SU-DHL-6 (cell line): ENCODE measurements at regions not wholly inside any gene's neighbourhood (a gene's known extent, or its start where the extent isn't known, plus 50 kb on each side); places are given as distances from the start of the nearest gene placed in this dataset.
"Not testable (repeated sequence)": the region's sequence is repeated elsewhere in the genome, so short reads cannot be mapped to it uniquely, and the experiment has no call there.

Experiments
- H2AFZ ChIP-seq: fragments of 200-600 bp; sonication (generic); 2 replicates; pipeline ENCODE4 v1.6.1; 2014; ENCODE audit warnings: low read depth, mild to moderate bottlenecking, moderate library complexity, mixed read lengths, antibody characterized with exemption, low read length; ENCODE audit not compliant: severe bottlenecking
- H3F3A ChIP-seq: fragments of 200-600 bp; shearing (Covaris generic); 2 replicates; pipeline ENCODE4 v1.6.0; 2016; ENCODE audit warnings: antibody characterized with exemption, mild to moderate bottlenecking; ENCODE audit not compliant: insufficient read depth
- H3K27ac ChIP-seq: fragments of 200-600 bp; sonication (generic); 2 replicates; pipeline ENCODE4 v1.5.1; 2016; ENCODE audit warnings: low read depth, mild to moderate bottlenecking, low read length, moderate library complexity, mixed read lengths
- H3K27me3 ChIP-seq: fragments of 200-600 bp; sonication (generic), shearing (Covaris generic); 2 replicates; pipeline ENCODE4 v1.6.0; 2014; ENCODE audit warnings: mild to moderate bottlenecking, low read length
- H3K36me3 ChIP-seq: fragments of 200-600 bp; sonication (generic); 2 replicates; pipeline ENCODE4 v1.6.1; 2014; ENCODE audit warnings: mild to moderate bottlenecking, low read length, mixed read lengths
- H3K4me2 ChIP-seq: fragments of 300-600, 200-600 bp; shearing (Covaris generic), sonication (generic); 2 replicates; pipeline ENCODE4 v1.6.0; 2014; ENCODE audit warnings: low read length, low read depth, mild to moderate bottlenecking; ENCODE audit not compliant: poor library complexity, severe bottlenecking
- H3K4me3 ChIP-seq: fragments of 200-600 bp; sonication (generic); 2 replicates; pipeline ENCODE4 v1.5.1; 2014; ENCODE audit warnings: antibody characterized with exemption, low read length, mild to moderate bottlenecking, mixed read lengths; ENCODE audit not compliant: insufficient read depth, poor library complexity, severe bottlenecking
- H3K79me2 ChIP-seq: fragments of 200-600 bp; sonication (generic); 2 replicates; pipeline ENCODE4 v1.6.1; 2014; ENCODE audit warnings: mild to moderate bottlenecking, low read length, moderate library complexity; ENCODE audit not compliant: insufficient read depth
- H3K9ac ChIP-seq: fragments of 200-600 bp; sonication (generic); 2 replicates; pipeline ENCODE4 v1.7.0; 2014; ENCODE audit warnings: mild to moderate bottlenecking, low read length
- H3K9me2 ChIP-seq: fragments of 200-600 bp; sonication (generic); replicated peaks from 2 replicates; pipeline ENCODE4 v1.6.1; 2014; ENCODE audit warnings: low read length; ENCODE audit not compliant: insufficient read depth
- H3K9me3 ChIP-seq: fragments of 200-600 bp; sonication (generic); 2 replicates; pipeline ENCODE4 v1.6.1; 2014; ENCODE audit warnings: low read length, mixed read lengths; ENCODE audit not compliant: insufficient read depth
- H4K20me1 ChIP-seq: fragments of 200-600 bp; sonication (generic); 2 replicates; pipeline ENCODE4 v1.6.1; 2014; ENCODE audit warnings: low read depth, mild to moderate bottlenecking, antibody characterized with exemption, low read length, moderate library complexity, mixed read lengths
- EZH2phosphoT487 ChIP-seq: fragments of 200-600 bp; sonication (generic), shearing (Covaris generic); conservative IDR thresholded peaks from 2 replicates; pipeline ENCODE4 v1.6.1; 2018; ENCODE audit warnings: mild to moderate bottlenecking, antibody characterized with exemption, low read length, moderate library complexity, mixed read lengths
- TF ChIP-seq, protein P1 (sequence below): fragments of 200-600 bp; sonication (generic); IDR thresholded peaks from one replicate; pipeline ENCODE4 v1.5.1; 2017; ENCODE audit warnings: antibody characterized with exemption, mild to moderate bottlenecking, low read length, moderate library complexity; ENCODE audit not compliant: insufficient read depth, poor library complexity, severe bottlenecking

DNA sequence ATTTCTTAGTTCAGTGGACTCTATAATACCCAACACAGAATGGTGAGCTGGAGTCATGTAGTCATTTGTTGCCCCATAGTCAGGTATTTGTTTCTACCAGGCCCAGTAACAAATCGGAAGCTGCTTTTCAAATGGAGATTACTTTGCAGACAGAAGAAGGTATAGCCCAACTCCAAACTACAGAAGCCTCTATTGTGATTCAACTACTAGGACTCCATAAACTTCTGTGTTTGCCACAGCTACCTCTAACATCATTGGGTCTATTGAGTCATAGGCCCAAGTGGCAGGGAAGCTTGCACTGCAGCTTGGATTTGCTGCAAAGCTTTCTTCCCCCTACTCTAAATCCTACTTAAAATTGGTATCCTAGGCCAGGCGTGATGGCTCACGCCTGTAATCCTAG, 148.8 kb upstream of the STK26 start:
- Histone ChIP-seq H3K27ac (no peak overlapping the region), H3K9me3 (no peaks in the 10 kb centered on the region), H3K9ac (no peak overlapping the region), H3K79me2 (no peaks in the 10 kb centered on the region), H3K9me2 (no peaks in the 10 kb centered on the region), H4K20me1 (no peaks in the 10 kb centered on the region), H3K4me2 (no peak overlapping the region), H2AFZ (no peak overlapping the region), H3K36me3 (no peaks in the 10 kb centered on the region), H3F3A (no peaks in the 10 kb centered on the region), H3K4me3 (no peak overlapping the region), H3K27me3 (no peaks in the 10 kb centered on the region)
- no peak for TF ChIP-seq EZH2phosphoT487
- TF ChIP-seq, protein P1, sequence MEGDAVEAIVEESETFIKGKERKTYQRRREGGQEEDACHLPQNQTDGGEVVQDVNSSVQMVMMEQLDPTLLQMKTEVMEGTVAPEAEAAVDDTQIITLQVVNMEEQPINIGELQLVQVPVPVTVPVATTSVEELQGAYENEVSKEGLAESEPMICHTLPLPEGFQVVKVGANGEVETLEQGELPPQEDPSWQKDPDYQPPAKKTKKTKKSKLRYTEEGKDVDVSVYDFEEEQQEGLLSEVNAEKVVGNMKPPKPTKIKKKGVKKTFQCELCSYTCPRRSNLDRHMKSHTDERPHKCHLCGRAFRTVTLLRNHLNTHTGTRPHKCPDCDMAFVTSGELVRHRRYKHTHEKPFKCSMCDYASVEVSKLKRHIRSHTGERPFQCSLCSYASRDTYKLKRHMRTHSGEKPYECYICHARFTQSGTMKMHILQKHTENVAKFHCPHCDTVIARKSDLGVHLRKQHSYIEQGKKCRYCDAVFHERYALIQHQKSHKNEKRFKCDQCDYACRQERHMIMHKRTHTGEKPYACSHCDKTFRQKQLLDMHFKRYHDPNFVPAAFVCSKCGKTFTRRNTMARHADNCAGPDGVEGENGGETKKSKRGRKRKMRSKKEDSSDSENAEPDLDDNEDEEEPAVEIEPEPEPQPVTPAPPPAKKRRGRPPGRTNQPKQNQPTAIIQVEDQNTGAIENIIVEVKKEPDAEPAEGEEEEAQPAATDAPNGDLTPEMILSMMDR, result no peak

DNA sequence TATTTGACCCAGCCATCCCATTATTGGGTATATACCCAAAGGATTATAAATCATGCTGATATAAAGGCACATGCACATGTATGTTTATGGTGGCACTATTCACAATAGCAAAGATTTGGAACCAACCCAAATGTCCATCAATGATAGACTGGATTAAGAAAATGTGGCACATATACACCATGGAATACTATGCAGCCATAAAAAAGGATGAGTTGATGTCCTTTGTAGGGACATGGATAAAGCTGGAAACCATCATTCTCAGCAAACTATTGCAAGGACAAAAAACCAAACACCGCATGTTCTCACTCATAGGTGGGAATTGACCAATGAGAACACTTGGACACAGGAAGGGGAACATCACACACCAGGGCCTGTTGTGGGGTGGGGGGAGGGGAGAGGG, 147.3 kb upstream of the STK26 start:
- H3K36me3 ChIP-seq, H3K4me2 ChIP-seq, H2AFZ ChIP-seq, H3K27me3 ChIP-seq, H3K9me2 ChIP-seq, H3K9me3 ChIP-seq, H3K4me3 ChIP-seq, H3K27ac ChIP-seq, H4K20me1 ChIP-seq, H3K79me2 ChIP-seq, H3K9ac ChIP-seq, H3F3A ChIP-seq: not testable (repeated sequence)

DNA sequence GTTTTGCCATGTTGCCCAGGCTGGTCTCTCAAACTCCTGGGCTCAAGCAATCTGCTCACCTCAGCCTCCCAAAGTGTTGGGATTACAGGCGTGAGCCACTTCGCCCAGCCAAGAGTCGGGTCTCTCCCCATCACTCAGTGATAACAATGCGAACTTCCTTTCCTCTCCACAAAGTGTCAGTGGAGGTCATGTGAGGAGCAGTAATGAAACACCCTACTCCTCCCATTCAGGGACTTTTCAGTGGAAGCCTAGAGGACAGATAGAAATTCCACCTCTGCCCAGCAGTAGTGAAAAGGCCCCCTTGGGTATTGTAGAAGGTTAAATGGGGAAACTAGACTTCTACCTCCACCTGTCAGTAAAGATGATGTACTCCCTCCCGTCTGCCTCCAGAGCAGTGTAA, 141.9 kb upstream of the STK26 start:
- Histone ChIP-seq H3K27ac (no peak overlapping the region), H3F3A (no peaks in the 10 kb centered on the region), H3K4me3 (no peak overlapping the region), H3K79me2 (no peaks in the 10 kb centered on the region), H3K4me2 (no peak overlapping the region), H2AFZ (no peak overlapping the region), H3K36me3 (no peaks in the 10 kb centered on the region), H3K9me3 (no peaks in the 10 kb centered on the region), H3K9me2 (no peaks in the 10 kb centered on the region), H3K27me3 (no peaks in the 10 kb centered on the region), H4K20me1 (no peaks in the 10 kb centered on the region), H3K9ac (no peak overlapping the region)
- no peak for TF ChIP-seq EZH2phosphoT487
- TF ChIP-seq, protein P1, result no peak

DNA sequence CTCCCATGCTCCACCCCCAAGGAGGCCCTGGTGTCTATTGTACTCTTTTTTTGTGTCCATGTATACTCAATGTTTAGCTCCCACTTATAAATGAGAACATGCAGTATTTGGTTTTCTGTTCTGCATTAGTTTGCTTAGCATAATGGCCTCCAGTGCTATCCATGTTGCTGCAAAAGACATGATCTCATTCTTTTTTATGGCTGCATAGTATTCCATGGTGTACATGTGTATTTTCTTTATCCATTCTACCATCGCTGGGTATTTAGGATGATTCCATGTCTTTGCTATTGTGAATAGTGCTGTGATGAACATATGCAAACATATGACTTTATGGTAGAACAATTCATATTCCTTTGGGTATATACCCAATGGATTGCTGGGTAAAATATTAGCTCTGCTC, 138.1 kb upstream of the STK26 start:
- not testable (repeated sequence) for H2AFZ ChIP-seq, H3K9me2 ChIP-seq, H3K36me3 ChIP-seq, H3K4me3 ChIP-seq, H3K27ac ChIP-seq, H3F3A ChIP-seq, H3K9me3 ChIP-seq, H3K9ac ChIP-seq, H3K79me2 ChIP-seq, H4K20me1 ChIP-seq, H3K27me3 ChIP-seq, H3K4me2 ChIP-seq

DNA sequence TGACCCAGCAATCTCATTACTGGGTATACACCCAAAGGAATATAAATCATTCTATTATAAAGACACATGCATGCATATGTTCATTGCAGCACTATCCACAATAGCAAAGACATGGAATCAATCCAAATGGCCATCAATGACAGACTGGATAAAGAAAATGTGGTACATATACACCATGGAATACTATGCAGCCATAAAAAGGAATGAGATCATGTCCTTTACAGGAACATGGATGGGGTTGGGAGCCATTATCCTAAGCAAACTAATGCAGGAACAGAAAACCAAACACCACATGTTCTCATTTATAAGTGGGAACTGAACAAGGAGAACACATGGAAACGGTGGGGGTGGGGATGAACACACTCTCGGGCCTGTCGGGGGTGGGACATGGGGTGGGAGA, 129.2 kb upstream of the STK26 start:
- H3K27me3 ChIP-seq, H4K20me1 ChIP-seq, H3K9me3 ChIP-seq, H3K79me2 ChIP-seq, H3K9ac ChIP-seq, H3F3A ChIP-seq, H3K36me3 ChIP-seq, H3K27ac ChIP-seq, H3K9me2 ChIP-seq, H2AFZ ChIP-seq, H3K4me3 ChIP-seq, H3K4me2 ChIP-seq: not testable (repeated sequence)
